ENCODE measurements at regions not wholly inside any gene's neighbourhood (a gene's known extent, or its start where the extent isn't known, plus 50 kb on each side); places are given as distances from the start of the nearest gene placed in this dataset.

DNA sequence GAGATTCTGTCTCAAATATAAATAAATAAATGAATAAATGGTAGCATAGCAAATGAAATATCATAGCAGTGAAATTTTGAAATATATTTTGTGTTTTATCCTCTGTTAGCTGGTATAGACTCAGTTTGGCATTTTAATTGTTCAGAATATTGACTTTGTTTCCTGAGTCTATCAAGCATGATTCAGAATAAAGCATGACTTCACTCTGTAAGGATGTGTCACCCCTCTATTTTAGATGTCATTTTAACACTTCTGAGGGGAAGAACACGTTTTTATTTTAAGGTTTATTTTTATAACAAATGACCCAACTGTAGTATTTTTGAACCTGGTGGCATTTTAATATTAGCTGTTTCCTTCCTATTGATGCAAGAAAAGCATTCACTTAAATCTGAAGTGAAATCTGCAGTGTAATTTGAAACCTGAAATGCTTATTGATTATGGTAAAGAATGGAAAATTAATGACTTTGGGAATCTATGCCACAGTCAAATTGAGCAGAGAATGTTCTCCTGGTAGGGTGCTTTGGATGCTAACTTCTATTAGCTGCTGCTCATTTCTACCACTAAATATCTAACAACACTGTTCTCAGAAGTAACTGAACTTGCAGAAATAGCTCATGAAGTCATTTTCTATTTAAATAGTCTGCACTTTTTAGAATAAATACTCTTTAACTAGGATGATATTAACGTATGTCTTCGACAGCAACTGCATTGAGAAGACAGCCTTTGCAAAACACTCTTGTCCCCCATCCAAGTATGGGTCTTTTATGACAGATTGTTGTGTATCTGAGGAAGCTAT is 114.2 kb downstream of the SOX4 start:
- H3K4me3 ChIP-seq (ENCODE audit: low read depth in 1 of 3, low read length in 3 of 3) = no peak overlapping the region
- DNase-seq (ENCODE audit: low spot score) = no peak
- no peaks in the 10 kb centered on the region for H3K27me3 ChIP-seq (ENCODE audit: control insufficient read depth in 4 of 4, insufficient read depth in 4 of 4, low read length in 3 of 4)
- 54% methylated on average over 3 of the region's 3 CpGs for WGBS
- no peaks in the 10 kb centered on the region for H3K9me3 ChIP-seq (ENCODE audit: control insufficient read depth in 4 of 4, low read length in 3 of 4)
- H3K9ac ChIP-seq (ENCODE audit: low read depth in 1 of 2, low read length in 2 of 2) = no peak overlapping the region
- TF ChIP-seq SP1 (IDR thresholded peaks at IDR 0.05) = no peak
- TF ChIP-seq HNF4G (IDR thresholded peaks at IDR 0.05) = no peak
- no peak for TF ChIP-seq NR2F2 (IDR thresholded peaks at IDR 0.05)
- TF ChIP-seq, protein P1, sequence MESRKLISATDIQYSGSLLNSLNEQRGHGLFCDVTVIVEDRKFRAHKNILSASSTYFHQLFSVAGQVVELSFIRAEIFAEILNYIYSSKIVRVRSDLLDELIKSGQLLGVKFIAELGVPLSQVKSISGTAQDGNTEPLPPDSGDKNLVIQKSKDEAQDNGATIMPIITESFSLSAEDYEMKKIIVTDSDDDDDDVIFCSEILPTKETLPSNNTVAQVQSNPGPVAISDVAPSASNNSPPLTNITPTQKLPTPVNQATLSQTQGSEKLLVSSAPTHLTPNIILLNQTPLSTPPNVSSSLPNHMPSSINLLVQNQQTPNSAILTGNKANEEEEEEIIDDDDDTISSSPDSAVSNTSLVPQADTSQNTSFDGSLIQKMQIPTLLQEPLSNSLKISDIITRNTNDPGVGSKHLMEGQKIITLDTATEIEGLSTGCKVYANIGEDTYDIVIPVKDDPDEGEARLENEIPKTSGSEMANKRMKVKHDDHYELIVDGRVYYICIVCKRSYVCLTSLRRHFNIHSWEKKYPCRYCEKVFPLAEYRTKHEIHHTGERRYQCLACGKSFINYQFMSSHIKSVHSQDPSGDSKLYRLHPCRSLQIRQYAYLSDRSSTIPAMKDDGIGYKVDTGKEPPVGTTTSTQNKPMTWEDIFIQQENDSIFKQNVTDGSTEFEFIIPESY (IDR thresholded peaks at IDR 0.05) = no peak
- TF ChIP-seq HNF4A (conservative IDR thresholded peaks at IDR 0.05) = no peak
- no peak for TF ChIP-seq TAF1 (conservative IDR thresholded peaks at IDR 0.05)
- TF ChIP-seq, protein P2, sequence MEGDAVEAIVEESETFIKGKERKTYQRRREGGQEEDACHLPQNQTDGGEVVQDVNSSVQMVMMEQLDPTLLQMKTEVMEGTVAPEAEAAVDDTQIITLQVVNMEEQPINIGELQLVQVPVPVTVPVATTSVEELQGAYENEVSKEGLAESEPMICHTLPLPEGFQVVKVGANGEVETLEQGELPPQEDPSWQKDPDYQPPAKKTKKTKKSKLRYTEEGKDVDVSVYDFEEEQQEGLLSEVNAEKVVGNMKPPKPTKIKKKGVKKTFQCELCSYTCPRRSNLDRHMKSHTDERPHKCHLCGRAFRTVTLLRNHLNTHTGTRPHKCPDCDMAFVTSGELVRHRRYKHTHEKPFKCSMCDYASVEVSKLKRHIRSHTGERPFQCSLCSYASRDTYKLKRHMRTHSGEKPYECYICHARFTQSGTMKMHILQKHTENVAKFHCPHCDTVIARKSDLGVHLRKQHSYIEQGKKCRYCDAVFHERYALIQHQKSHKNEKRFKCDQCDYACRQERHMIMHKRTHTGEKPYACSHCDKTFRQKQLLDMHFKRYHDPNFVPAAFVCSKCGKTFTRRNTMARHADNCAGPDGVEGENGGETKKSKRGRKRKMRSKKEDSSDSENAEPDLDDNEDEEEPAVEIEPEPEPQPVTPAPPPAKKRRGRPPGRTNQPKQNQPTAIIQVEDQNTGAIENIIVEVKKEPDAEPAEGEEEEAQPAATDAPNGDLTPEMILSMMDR (IDR thresholded peaks at IDR 0.05; ENCODE audit: low read depth, low read length, missing input control) = no peak
- TF ChIP-seq FOXA1 (IDR thresholded peaks at IDR 0.05) = no peak
- TF ChIP-seq JUND (IDR thresholded peaks at IDR 0.05) = no peak
- TF ChIP-seq, protein P3, sequence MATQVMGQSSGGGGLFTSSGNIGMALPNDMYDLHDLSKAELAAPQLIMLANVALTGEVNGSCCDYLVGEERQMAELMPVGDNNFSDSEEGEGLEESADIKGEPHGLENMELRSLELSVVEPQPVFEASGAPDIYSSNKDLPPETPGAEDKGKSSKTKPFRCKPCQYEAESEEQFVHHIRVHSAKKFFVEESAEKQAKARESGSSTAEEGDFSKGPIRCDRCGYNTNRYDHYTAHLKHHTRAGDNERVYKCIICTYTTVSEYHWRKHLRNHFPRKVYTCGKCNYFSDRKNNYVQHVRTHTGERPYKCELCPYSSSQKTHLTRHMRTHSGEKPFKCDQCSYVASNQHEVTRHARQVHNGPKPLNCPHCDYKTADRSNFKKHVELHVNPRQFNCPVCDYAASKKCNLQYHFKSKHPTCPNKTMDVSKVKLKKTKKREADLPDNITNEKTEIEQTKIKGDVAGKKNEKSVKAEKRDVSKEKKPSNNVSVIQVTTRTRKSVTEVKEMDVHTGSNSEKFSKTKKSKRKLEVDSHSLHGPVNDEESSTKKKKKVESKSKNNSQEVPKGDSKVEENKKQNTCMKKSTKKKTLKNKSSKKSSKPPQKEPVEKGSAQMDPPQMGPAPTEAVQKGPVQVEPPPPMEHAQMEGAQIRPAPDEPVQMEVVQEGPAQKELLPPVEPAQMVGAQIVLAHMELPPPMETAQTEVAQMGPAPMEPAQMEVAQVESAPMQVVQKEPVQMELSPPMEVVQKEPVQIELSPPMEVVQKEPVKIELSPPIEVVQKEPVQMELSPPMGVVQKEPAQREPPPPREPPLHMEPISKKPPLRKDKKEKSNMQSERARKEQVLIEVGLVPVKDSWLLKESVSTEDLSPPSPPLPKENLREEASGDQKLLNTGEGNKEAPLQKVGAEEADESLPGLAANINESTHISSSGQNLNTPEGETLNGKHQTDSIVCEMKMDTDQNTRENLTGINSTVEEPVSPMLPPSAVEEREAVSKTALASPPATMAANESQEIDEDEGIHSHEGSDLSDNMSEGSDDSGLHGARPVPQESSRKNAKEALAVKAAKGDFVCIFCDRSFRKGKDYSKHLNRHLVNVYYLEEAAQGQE (IDR thresholded peaks at IDR 0.05) = no peak
- no peak for TF ChIP-seq RAD21 (IDR thresholded peaks at IDR 0.05)
- no peak for TF ChIP-seq YY1 (IDR thresholded peaks at IDR 0.05)
- no peak for TF ChIP-seq RXRA (IDR thresholded peaks at IDR 0.05)
- TF ChIP-seq, protein P4, sequence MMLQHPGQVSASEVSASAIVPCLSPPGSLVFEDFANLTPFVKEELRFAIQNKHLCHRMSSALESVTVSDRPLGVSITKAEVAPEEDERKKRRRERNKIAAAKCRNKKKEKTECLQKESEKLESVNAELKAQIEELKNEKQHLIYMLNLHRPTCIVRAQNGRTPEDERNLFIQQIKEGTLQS (IDR thresholded peaks at IDR 0.05) = no peak
- TF ChIP-seq, protein P5, sequence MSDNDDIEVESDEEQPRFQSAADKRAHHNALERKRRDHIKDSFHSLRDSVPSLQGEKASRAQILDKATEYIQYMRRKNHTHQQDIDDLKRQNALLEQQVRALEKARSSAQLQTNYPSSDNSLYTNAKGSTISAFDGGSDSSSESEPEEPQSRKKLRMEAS (IDR thresholded peaks at IDR 0.05) = no peak
- no peak for TF ChIP-seq FOXA2 (IDR thresholded peaks at IDR 0.05)
- TF ChIP-seq GABPA (IDR thresholded peaks at IDR 0.05 in 1 of 2, conservative IDR thresholded peaks at IDR 0.05 in 1 of 2) = no peak
- no peak for TF ChIP-seq EGR1 (IDR thresholded peaks at IDR 0.05; ENCODE audit: low read depth in 2 of 2)
- H3K36me3 ChIP-seq (ENCODE audit: control insufficient read depth in 4 of 4, insufficient read depth in 3 of 4, low read depth in 1 of 4, low read length in 3 of 4) = no peaks in the 10 kb centered on the region
- H3K27ac ChIP-seq (ENCODE audit: low read depth in 1 of 2, low read length in 2 of 2) = no peak overlapping the region
- H3K4me1 ChIP-seq (ENCODE audit: control insufficient read depth in 4 of 4, insufficient read depth in 4 of 4, low read length in 3 of 4) = no peaks in the 10 kb centered on the region
